ENCODE measurements at regions not wholly inside any gene's neighbourhood (a gene's known extent, or its start where the extent isn't known, plus 50 kb on each side); places are given as distances from the start of the nearest gene placed in this dataset.

DNA sequence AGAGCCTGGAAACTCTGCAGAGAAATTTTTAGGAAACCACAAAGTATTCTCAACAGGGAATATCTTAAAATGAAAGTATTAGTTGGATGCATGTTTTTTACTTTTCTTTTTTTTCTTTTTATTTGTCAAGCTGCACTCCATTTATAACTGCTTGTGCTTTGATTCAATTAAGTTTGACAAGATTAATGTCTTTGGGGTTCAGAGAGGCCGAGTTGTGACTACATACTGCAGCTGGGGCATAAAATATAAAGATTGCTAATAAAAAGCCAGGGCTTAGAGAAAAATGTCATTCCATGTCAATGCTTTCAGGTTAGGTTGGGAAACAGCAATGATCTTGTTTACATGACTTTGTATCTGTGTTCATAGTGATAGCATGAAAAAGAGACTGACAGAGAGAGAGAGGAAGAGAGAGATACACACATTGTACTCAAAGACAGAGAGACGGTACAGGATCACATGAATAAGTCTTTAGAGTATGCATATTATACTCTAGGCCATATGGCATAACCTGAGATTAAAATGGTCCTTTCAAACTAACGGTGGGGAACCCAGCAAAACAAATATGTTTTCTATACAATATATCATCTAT is 1022.3 kb upstream of the CNTNAP5 start:
- Mint-ChIP-seq H3K4me1 (peaks cover 5% of the 10 kb centered on the region), H3K4me3 (no peak overlapping the region), H3K27ac (peak overlapping the region in 2 of 3 experiments; percentile 3 to 64), H3K27me3 (ENCODE audit: low read depth) (no peaks in the 10 kb centered on the region), H3K9me3 (peaks cover 18% of the 10 kb centered on the region), H3K36me3 (ENCODE audit: low read depth) (peaks cover 12% of the 10 kb centered on the region)
- TF ChIP-seq, protein P1, sequence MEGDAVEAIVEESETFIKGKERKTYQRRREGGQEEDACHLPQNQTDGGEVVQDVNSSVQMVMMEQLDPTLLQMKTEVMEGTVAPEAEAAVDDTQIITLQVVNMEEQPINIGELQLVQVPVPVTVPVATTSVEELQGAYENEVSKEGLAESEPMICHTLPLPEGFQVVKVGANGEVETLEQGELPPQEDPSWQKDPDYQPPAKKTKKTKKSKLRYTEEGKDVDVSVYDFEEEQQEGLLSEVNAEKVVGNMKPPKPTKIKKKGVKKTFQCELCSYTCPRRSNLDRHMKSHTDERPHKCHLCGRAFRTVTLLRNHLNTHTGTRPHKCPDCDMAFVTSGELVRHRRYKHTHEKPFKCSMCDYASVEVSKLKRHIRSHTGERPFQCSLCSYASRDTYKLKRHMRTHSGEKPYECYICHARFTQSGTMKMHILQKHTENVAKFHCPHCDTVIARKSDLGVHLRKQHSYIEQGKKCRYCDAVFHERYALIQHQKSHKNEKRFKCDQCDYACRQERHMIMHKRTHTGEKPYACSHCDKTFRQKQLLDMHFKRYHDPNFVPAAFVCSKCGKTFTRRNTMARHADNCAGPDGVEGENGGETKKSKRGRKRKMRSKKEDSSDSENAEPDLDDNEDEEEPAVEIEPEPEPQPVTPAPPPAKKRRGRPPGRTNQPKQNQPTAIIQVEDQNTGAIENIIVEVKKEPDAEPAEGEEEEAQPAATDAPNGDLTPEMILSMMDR (IDR thresholded peaks at IDR 0.05; ENCODE audit: unreplicated experiment in 3 of 3), result no peak

DNA sequence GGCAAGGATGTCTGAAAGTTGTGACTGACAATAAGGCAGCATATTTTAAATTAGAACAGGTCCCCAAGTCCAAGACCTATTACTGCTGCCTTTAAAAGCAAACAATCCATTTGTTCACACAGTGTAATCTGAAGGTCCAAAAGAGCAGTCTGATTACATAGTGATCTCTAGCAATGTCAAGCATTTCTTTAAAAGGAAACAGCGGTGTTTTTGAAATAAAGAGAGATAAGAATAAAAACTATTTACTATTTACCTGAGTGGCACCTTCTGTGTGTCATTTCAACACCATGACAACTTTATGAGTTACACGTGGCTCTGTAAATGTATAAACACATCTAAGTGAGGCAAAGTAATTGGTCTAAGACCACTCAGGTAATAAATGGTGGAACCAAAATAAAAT is 1009.9 kb upstream of the CNTNAP5 start:
- H3K9me3 Mint-ChIP-seq, result peaks cover 11% of the 10 kb centered on the region
- no peaks in the 10 kb centered on the region for H3K27me3 Mint-ChIP-seq (ENCODE audit: low read depth)
- no peaks in the 10 kb centered on the region for H3K36me3 Mint-ChIP-seq (ENCODE audit: low read depth)
- TF ChIP-seq, protein P1 (IDR thresholded peaks at IDR 0.05; ENCODE audit: unreplicated experiment in 3 of 3), result no peak
- H3K4me1 Mint-ChIP-seq, result no peaks in the 10 kb centered on the region
- H3K4me3 Mint-ChIP-seq, result no peak overlapping the region
- no peak overlapping the region for H3K27ac Mint-ChIP-seq

DNA sequence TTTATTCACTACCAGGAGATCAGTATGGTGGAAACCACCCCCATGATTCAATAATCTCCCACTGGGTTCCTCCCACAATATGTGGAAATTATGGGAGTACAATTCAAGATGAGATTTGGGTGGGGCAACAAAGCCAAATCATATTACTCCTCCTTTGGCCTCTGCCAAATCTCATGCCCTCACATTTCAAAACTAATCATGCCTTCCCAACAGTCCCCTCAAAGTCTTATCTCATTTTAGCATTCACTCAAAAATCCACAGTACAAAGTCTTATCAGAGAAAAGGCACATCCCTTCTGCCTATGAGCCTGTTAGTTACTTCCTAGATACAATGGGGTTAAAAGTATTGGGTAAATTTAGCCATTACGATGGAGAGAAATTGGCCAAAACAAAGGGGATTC is 989.5 kb upstream of the CNTNAP5 start:
- H3K27ac Mint-ChIP-seq, result no peak overlapping the region
- H3K27me3 Mint-ChIP-seq (ENCODE audit: low read depth), result no peaks in the 10 kb centered on the region
- no peaks in the 10 kb centered on the region for H3K4me1 Mint-ChIP-seq
- TF ChIP-seq, protein P1 (IDR thresholded peaks at IDR 0.05; ENCODE audit: unreplicated experiment in 3 of 3), result no peak
- no peak overlapping the region for H3K4me3 Mint-ChIP-seq
- peaks cover 25% of the 10 kb centered on the region for H3K9me3 Mint-ChIP-seq
- H3K36me3 Mint-ChIP-seq (ENCODE audit: low read depth), result no peaks in the 10 kb centered on the region

DNA sequence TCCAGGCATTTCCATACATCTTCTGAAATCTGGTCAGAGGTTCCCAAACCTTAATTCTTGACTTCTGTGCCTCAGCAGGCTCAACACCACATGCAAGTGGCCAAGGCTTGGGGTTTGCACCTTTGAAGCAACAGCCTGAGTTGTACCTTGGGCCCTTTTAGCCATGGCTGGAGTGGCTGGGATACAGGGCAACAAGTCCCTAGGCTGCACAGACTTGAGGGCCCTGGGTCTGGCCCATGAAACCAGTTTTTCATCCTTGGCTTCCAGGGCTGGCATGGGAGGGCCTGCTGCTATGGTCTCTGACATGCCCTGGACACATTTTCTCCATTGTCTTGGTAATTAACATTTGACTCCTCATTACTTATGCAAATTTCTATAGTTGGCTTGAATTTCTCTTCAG is 988.8 kb upstream of the CNTNAP5 start:
- H3K9me3 Mint-ChIP-seq, result peaks cover 25% of the 10 kb centered on the region
- H3K27me3 Mint-ChIP-seq (ENCODE audit: low read depth), result no peaks in the 10 kb centered on the region
- no peaks in the 10 kb centered on the region for H3K4me1 Mint-ChIP-seq
- TF ChIP-seq, protein P1 (IDR thresholded peaks at IDR 0.05; ENCODE audit: unreplicated experiment in 3 of 3), result no peak
- no peak overlapping the region for H3K4me3 Mint-ChIP-seq
- no peaks in the 10 kb centered on the region for H3K36me3 Mint-ChIP-seq (ENCODE audit: low read depth)
- no peak overlapping the region for H3K27ac Mint-ChIP-seq

DNA sequence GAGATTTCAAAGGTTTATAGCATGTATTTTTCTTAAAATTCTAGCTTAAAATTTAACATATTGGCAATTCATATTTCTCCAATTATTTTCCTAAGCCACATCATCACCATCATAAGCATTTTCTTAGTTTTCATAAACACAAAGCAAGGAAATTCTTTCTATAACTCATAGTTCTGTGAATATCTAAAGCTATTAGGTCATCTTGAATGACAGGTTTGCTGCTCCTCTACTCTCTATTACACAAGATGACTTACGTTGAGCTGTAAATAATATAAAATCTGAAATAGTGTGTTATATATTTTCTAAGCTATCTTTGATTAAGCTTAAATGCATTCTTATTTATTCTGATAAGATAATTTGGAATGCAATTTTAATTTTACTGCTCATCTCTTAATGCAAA is 984.6 kb upstream of the CNTNAP5 start:
- Mint-ChIP-seq H3K36me3 (ENCODE audit: low read depth) (no peaks in the 10 kb centered on the region), H3K27ac (no peak overlapping the region), H3K4me3 (no peak overlapping the region), H3K4me1 (no peaks in the 10 kb centered on the region), H3K9me3 (peaks cover 8% of the 10 kb centered on the region), H3K27me3 (ENCODE audit: low read depth) (no peaks in the 10 kb centered on the region)
- TF ChIP-seq, protein P1 (IDR thresholded peaks at IDR 0.05; ENCODE audit: unreplicated experiment in 3 of 3), result no peak

DNA sequence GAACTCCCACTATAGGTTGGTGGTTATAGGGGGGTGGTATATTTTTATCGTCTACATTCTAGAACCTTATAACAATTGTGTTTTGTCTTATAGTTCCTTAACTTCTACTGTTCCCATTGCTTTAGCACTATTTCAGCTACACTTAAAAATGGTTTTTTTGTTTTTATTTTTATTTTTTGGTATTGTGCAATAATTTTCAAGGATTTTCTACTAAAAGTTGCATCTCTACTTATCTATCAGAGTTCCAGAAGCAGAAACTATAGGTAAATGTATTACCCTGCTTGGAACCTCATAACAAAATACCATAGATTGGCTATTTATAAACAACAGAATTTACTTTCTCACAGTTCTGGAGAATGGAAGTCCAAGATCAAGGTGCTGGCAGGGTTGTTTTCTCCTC is 981.6 kb upstream of the CNTNAP5 start:
- Mint-ChIP-seq H3K27ac (no peak overlapping the region), H3K27me3 (ENCODE audit: low read depth) (no peaks in the 10 kb centered on the region), H3K4me3 (no peak overlapping the region), H3K9me3 (no peaks in the 10 kb centered on the region), H3K4me1 (no peaks in the 10 kb centered on the region), H3K36me3 (ENCODE audit: low read depth) (no peaks in the 10 kb centered on the region)
- TF ChIP-seq, protein P1 (IDR thresholded peaks at IDR 0.05; ENCODE audit: unreplicated experiment in 3 of 3), result no peak
